HUES6 (cell line): ENCODE measurements at regions not wholly inside any gene's neighbourhood (a gene's known extent, or its start where the extent isn't known, plus 50 kb on each side); places are given as distances from the start of the nearest gene placed in this dataset.

Experiments
- H3K27ac ChIP-seq: 2 replicates; pipeline ENCODE4 v1.7.0; 2013; ENCODE audit warnings: low read depth, mild to moderate bottlenecking, low read length, inconsistent platforms
- H3K27me3 ChIP-seq: 2 replicates; pipeline ENCODE4 v1.6.1; 2013; ENCODE audit warnings: low read length; ENCODE audit not compliant: control insufficient read depth, insufficient read depth
- H3K36me3 ChIP-seq: 2 replicates; pipeline ENCODE4 v1.6.1; 2013; ENCODE audit warnings: low read length; ENCODE audit not compliant: control insufficient read depth, insufficient read depth
- H3K4me1 ChIP-seq: 2 replicates; pipeline ENCODE4 v1.6.1; 2013; ENCODE audit warnings: low read length; ENCODE audit not compliant: control insufficient read depth, insufficient read depth
- H3K4me3 ChIP-seq: 2 replicates; pipeline ENCODE4 v1.5.1; 2013; ENCODE audit warnings: low read depth, low read length
- H3K9ac ChIP-seq: one replicate; pipeline ENCODE4 v1.6.1; 2013; ENCODE audit warnings: mild to moderate bottlenecking, low read length
- H3K9me3 ChIP-seq: 2 replicates; pipeline ENCODE4 v1.6.1; 2013; ENCODE audit warnings: low read depth, low read length; ENCODE audit not compliant: control insufficient read depth, insufficient read depth

- Histone ChIP-seq H3K4me3 (no peak overlapping the region), H3K9me3 (peaks cover 7% of the 10 kb centered on the region; the same call in 1 of the 2 replicates), H3K27me3 (no peaks in the 10 kb centered on the region), H3K27ac (no peak overlapping the region), H3K36me3 (no peaks in the 10 kb centered on the region), H3K9ac (no peak overlapping the region), H3K4me1 (no peaks in the 10 kb centered on the region)
Measured at GRCh38 chr2:35356332-35356731, 999.2 kb upstream of the CRIM1 start.

GRCh38 chr2:35355056-35355455 is 1000.5 kb upstream of the CRIM1 start:
- no peaks in the 10 kb centered on the region for H3K4me1 ChIP-seq

GRCh38 chr2:35347561-35347960 is 1008.0 kb upstream of the CRIM1 start:
- Histone ChIP-seq H3K9me3 (peaks cover 3% of the 10 kb centered on the region), H3K27ac (no peak overlapping the region), H3K27me3 (no peaks in the 10 kb centered on the region), H3K9ac (no peak overlapping the region), H3K36me3 (no peaks in the 10 kb centered on the region), H3K4me3 (no peak overlapping the region), H3K4me1 (no peaks in the 10 kb centered on the region)

More at GRCh38 chr2:35355056-35355455, 1000.5 kb upstream of the CRIM1 start:
- Histone ChIP-seq H3K27me3 (no peaks in the 10 kb centered on the region), H3K4me3 (no peak overlapping the region), H3K9me3 (peaks cover 7% of the 10 kb centered on the region; the same call in 1 of the 2 replicates), H3K9ac (no peak overlapping the region), H3K27ac (no peak overlapping the region), H3K36me3 (no peaks in the 10 kb centered on the region)

- Histone ChIP-seq H3K4me1 (peaks cover 5% of the 10 kb centered on the region), H3K36me3 (no peaks in the 10 kb centered on the region), H3K27ac (no peak overlapping the region), H3K27me3 (no peaks in the 10 kb centered on the region), H3K9me3 (peaks cover 8% of the 10 kb centered on the region), H3K4me3 (no peak overlapping the region), H3K9ac (no peak overlapping the region)
Measured at GRCh38 chr2:35343135-35343534, 1012.4 kb upstream of the CRIM1 start.

GRCh38 chr2:35339211-35339610 is 1016.4 kb upstream of the CRIM1 start:
- H3K9ac ChIP-seq = no peak overlapping the region
- no peaks in the 10 kb centered on the region for H3K36me3 ChIP-seq
- H3K27me3 ChIP-seq = no peaks in the 10 kb centered on the region
- H3K4me3 ChIP-seq = no peak overlapping the region
- H3K27ac ChIP-seq = no peak overlapping the region
- H3K9me3 ChIP-seq = peaks cover 8% of the 10 kb centered on the region
- H3K4me1 ChIP-seq = peaks cover 5% of the 10 kb centered on the region

- no peak overlapping the region for H3K27ac ChIP-seq
- H3K9me3 ChIP-seq = peaks cover 4% of the 10 kb centered on the region; the same call in 1 of the 2 replicates
- H3K27me3 ChIP-seq = no peaks in the 10 kb centered on the region
- H3K36me3 ChIP-seq = no peaks in the 10 kb centered on the region
- H3K4me1 ChIP-seq = peaks cover 5% of the 10 kb centered on the region
- no peak overlapping the region for H3K9ac ChIP-seq
- no peak overlapping the region for H3K4me3 ChIP-seq
Measured at GRCh38 chr2:35337922-35338321, 1017.7 kb upstream of the CRIM1 start.

GRCh38 chr2:35314049-35314448 is 1041.5 kb upstream of the CRIM1 start:
- H3K4me3 ChIP-seq = no peak overlapping the region
- H3K9me3 ChIP-seq = no peaks in the 10 kb centered on the region
- H3K27ac ChIP-seq = no peak overlapping the region
- no peaks in the 10 kb centered on the region for H3K36me3 ChIP-seq
- H3K9ac ChIP-seq = no peak overlapping the region
- no peaks in the 10 kb centered on the region for H3K4me1 ChIP-seq
- H3K27me3 ChIP-seq = no peaks in the 10 kb centered on the region; the same call in 1 of the 2 replicates

GRCh38 chr2:35301369-35301768 is 1054.2 kb upstream of the CRIM1 start:
- H3K4me1 ChIP-seq = no peaks in the 10 kb centered on the region

GRCh38 chr2:35298493-35298892 is 1057.1 kb upstream of the CRIM1 start:
- no peaks in the 10 kb centered on the region for H3K27me3 ChIP-seq
- H3K4me3 ChIP-seq = no peak overlapping the region
- peaks cover 5% of the 10 kb centered on the region; the same call in 1 of the 2 replicates for H3K4me1 ChIP-seq
- no peaks in the 10 kb centered on the region for H3K36me3 ChIP-seq
- no peaks in the 10 kb centered on the region for H3K9me3 ChIP-seq
- no peak overlapping the region for H3K9ac ChIP-seq
- H3K27ac ChIP-seq = no peak overlapping the region

More at GRCh38 chr2:35301369-35301768, 1054.2 kb upstream of the CRIM1 start:
- no peaks in the 10 kb centered on the region for H3K9me3 ChIP-seq
- no peaks in the 10 kb centered on the region for H3K36me3 ChIP-seq
- no peak overlapping the region for H3K27ac ChIP-seq
- H3K9ac ChIP-seq = no peak overlapping the region
- no peak overlapping the region for H3K4me3 ChIP-seq
- no peaks in the 10 kb centered on the region for H3K27me3 ChIP-seq

GRCh38 chr2:35297403-35297802 is 1058.2 kb upstream of the CRIM1 start:
- H3K27me3 ChIP-seq = no peaks in the 10 kb centered on the region
- H3K27ac ChIP-seq = no peak overlapping the region
- no peaks in the 10 kb centered on the region for H3K9me3 ChIP-seq
- H3K4me1 ChIP-seq = peaks cover 13% of the 10 kb centered on the region; the same call in 1 of the 2 replicates
- no peak overlapping the region for H3K9ac ChIP-seq
- no peak overlapping the region for H3K4me3 ChIP-seq
- no peaks in the 10 kb centered on the region for H3K36me3 ChIP-seq

- Histone ChIP-seq H3K9me3 (no peaks in the 10 kb centered on the region), H3K9ac (no peak overlapping the region), H3K4me1 (peaks cover 13% of the 10 kb centered on the region; the same call in 1 of the 2 replicates), H3K27me3 (no peaks in the 10 kb centered on the region), H3K36me3 (no peaks in the 10 kb centered on the region), H3K27ac (no peak overlapping the region), H3K4me3 (no peak overlapping the region)
Measured at GRCh38 chr2:35294636-35295263, 1060.8 kb upstream of the CRIM1 start.
